ENCODE measurements at regions not wholly inside any gene's neighbourhood (a gene's known extent, or its start where the extent isn't known, plus 50 kb on each side); places are given as distances from the start of the nearest gene placed in this dataset.

- TF ChIP-seq CTCF (IDR thresholded peaks at IDR 0.05; ENCODE audit: control extremely low read depth, extremely low read depth, low read depth, missing control alignments) = no peak
- POLR2A ChIA-PET = no interaction called here
- CTCF ChIA-PET = interaction anchor here (1.5 kb wide), 1 partner anchor 16 kb away, joined by 4 read pairs; no protein-coding TSS in a partner anchor
- DNase-seq (ENCODE audit: extremely low spot score) = no peak
Observed at GRCh38 chr13:59474696-59475095, 689.0 kb downstream of the DIAPH3 start.

- DNase-seq (ENCODE audit: extremely low spot score) = no peak
- TF ChIP-seq CTCF (IDR thresholded peaks at IDR 0.05; ENCODE audit: control extremely low read depth, extremely low read depth, low read depth, missing control alignments) = no peak
- ChIA-PET POLR2A (no interaction called here), CTCF (no interaction called here)
Observed at GRCh38 chr13:59475911-59476310, 687.8 kb downstream of the DIAPH3 start.

GRCh38 chr13:59476366-59476765 lies 687.4 kb downstream of the DIAPH3 start:
- POLR2A ChIA-PET = no interaction called here
- TF ChIP-seq CTCF (IDR thresholded peaks at IDR 0.05; ENCODE audit: control extremely low read depth, extremely low read depth, low read depth, missing control alignments) = no peak
- DNase-seq (ENCODE audit: extremely low spot score) = no peak
- CTCF ChIA-PET = no interaction called here

- ChIA-PET CTCF (no interaction called here), POLR2A (no interaction called here)
- TF ChIP-seq CTCF (IDR thresholded peaks at IDR 0.05; ENCODE audit: control extremely low read depth, extremely low read depth, low read depth, missing control alignments) = no peak
- no peak for DNase-seq (ENCODE audit: extremely low spot score)
Observed at GRCh38 chr13:59477011-59477410, 686.7 kb downstream of the DIAPH3 start.

- ChIA-PET CTCF (no interaction called here), POLR2A (no interaction called here)
- DNase-seq (ENCODE audit: extremely low spot score) = no peak
- no peak for TF ChIP-seq CTCF (IDR thresholded peaks at IDR 0.05; ENCODE audit: control extremely low read depth, extremely low read depth, low read depth, missing control alignments)
Observed at GRCh38 chr13:59478908-59479307, 684.8 kb downstream of the DIAPH3 start.

- ChIA-PET CTCF (no interaction called here), POLR2A (no interaction called here)
- TF ChIP-seq CTCF (IDR thresholded peaks at IDR 0.05; ENCODE audit: control extremely low read depth, extremely low read depth, low read depth, missing control alignments) = no peak
- DNase-seq (ENCODE audit: extremely low spot score) = no peak
Observed at GRCh38 chr13:59479629-59480028, 684.1 kb downstream of the DIAPH3 start.
